ENCODE measurements at regions not wholly inside any gene's neighbourhood (a gene's known extent, or its start where the extent isn't known, plus 50 kb on each side); places are given as distances from the start of the nearest gene placed in this dataset.

- TF ChIP-seq EZH2 (IDR thresholded peaks at IDR 0.05; ENCODE audit: insufficient read depth, poor library complexity, severe bottlenecking) (no peak), EZH2phosphoT487 (IDR thresholded peaks at IDR 0.05; ENCODE audit: insufficient read depth, low read depth) (no peak)
Measured at GRCh38 chr1:187276677-187277076, 447.9 kb downstream of the PLA2G4A start.
